K562 (cell line): ENCODE measurements at regions not wholly inside any gene's neighbourhood (a gene's known extent, or its start where the extent isn't known, plus 50 kb on each side); places are given as distances from the start of the nearest gene placed in this dataset.

ENCODE experiments used
- ATAC-seq: fragments of 200-7000 bp; cut with Tn5 transposase; 3 replicates; pipeline ENCODE4 v1.9.1; 2020; ENCODE audit warnings: moderate library complexity
- BruUV-seq: library from RNA; stranded (reverse); fragments of 400-500 nt; replicated peaks from 2 replicates; lab custom pipeline; 2021; lab: Mats Ljungman, UMichigan
- CTCF ChIA-PET: fragments of 300-600 bp; formaldehyde crosslinking; extraction: SDS; loops from one replicate; lab custom pipeline; 2021; ENCODE audit warnings: low intra/inter-chr PET ratio; lab: Yijun Ruan, JAX
- POLR2A ChIA-PET: fragments of 300-600, 350-650 bp; sonication (Branson Sonifier 250); formaldehyde crosslinking; extraction: SDS; loops from one replicate; lab custom pipeline; 2021; ENCODE audit warnings: antibody characterized with exemption, inconsistent platforms; lab: Yijun Ruan, JAX
- DNase-seq, 4 experiments: peaks; one replicate each; pipeline versions ENCODE4 v3.0.0 to v3.0.0-alpha.2; 2011 to 2018; ENCODE audit warnings: low spot score in 3 of 4, mixed read lengths in 3 of 4; ENCODE audit errors: extremely low read depth in 1 of 4
- FAIRE-seq: peaks from 2 replicates; lab custom pipeline; 2011; peaks lifted over from hg19 to GRCh38; lab: Jason Lieb, UNC
- H2AFZ ChIP-seq: 2 replicates; pipeline ENCODE4 v1.6.0; 2011; ENCODE audit warnings: low read depth, low read length, control low read depth, inconsistent platforms
- H3K27ac ChIP-seq: fragments of 200-600 bp; 3 replicates; pipeline ENCODE4 v1.8.0; 2011; ENCODE audit warnings: low read depth, mild to moderate bottlenecking, control low read depth, inconsistent platforms, low read length, moderate library complexity, mixed read lengths; ENCODE audit errors: extremely low read depth
- H3K27me3 ChIP-seq, 2 experiments: fragments of 300-600 bp in 1 of 2; 2 replicates in 1 of 2; 3 replicates in 1 of 2; pipeline versions ENCODE4 v1.6.0 to v1.8.0; 2011; ENCODE audit warnings: inconsistent platforms in 2 of 2, low read length in 2 of 2, mild to moderate bottlenecking in 1 of 2, mixed read lengths in 1 of 2, moderate library complexity in 1 of 2; ENCODE audit not compliant: control insufficient read depth in 2 of 2, insufficient read depth in 2 of 2
- H3K36me3 ChIP-seq: fragments of 300-600 bp; 3 replicates; pipeline ENCODE4 v1.8.0; 2011; ENCODE audit warnings: mild to moderate bottlenecking, low read length, inconsistent platforms; ENCODE audit not compliant: control insufficient read depth, insufficient read depth
- H3K4me1 ChIP-seq, 2 experiments: fragments of 200-600 bp in 1 of 2; replicated peaks in 1 of 2; 2 replicates in 1 of 2; 3 replicates in 1 of 2; pipeline versions ENCODE4 v1.5.1 to v1.8.0; 2011; ENCODE audit warnings: inconsistent platforms in 2 of 2, low read length in 2 of 2, mild to moderate bottlenecking in 1 of 2, mixed read lengths in 1 of 2, moderate library complexity in 1 of 2; ENCODE audit not compliant: control insufficient read depth in 2 of 2, insufficient read depth in 2 of 2
- H3K4me2 ChIP-seq: 2 replicates; pipeline ENCODE4 v1.6.1; 2011; ENCODE audit warnings: low read length, control low read depth, inconsistent platforms, mixed read lengths; ENCODE audit not compliant: insufficient read depth
- H3K4me3 ChIP-seq: fragments of 200-600 bp; sonication (generic), shearing (Covaris generic); 2 replicates; pipeline ENCODE4 v1.5.1; 2016; ENCODE audit warnings: control low read depth, inconsistent platforms
- H3K79me2 ChIP-seq: fragments of 200-600 bp; 3 replicates; pipeline ENCODE4 v1.8.0; 2011; ENCODE audit warnings: low read length, inconsistent platforms; ENCODE audit not compliant: control insufficient read depth, insufficient read depth
- H3K9ac ChIP-seq, 2 experiments: 2 replicates each; pipeline versions ENCODE4 v1.6.0 to v1.6.1; 2011; ENCODE audit warnings: low read depth in 2 of 2, low read length in 2 of 2, control low read depth in 1 of 2, inconsistent platforms in 1 of 2, mild to moderate bottlenecking in 1 of 2, mixed read lengths in 1 of 2; ENCODE audit not compliant: insufficient read depth in 1 of 2
- H3K9me1 ChIP-seq: one replicate; pipeline ENCODE4 v1.6.0; 2011; ENCODE audit warnings: inconsistent platforms, mild to moderate bottlenecking, low read length, moderate library complexity; ENCODE audit not compliant: control insufficient read depth, insufficient read depth
- H3K9me3 ChIP-seq: replicated peaks from 2 replicates; pipeline ENCODE4 v1.5.1; 2011; ENCODE audit warnings: low read depth, low read length, inconsistent platforms; ENCODE audit not compliant: control insufficient read depth, insufficient read depth
- H4K20me1 ChIP-seq: replicated peaks from 2 replicates; pipeline ENCODE4 v1.6.1; 2011; ENCODE audit warnings: low read length, inconsistent platforms, mixed read lengths; ENCODE audit not compliant: control insufficient read depth, insufficient read depth
- CBX8 ChIP-seq: fragments of 200-600 bp; sonication (generic); IDR thresholded peaks from 2 replicates; pipeline ENCODE4 v1.6.1; 2012; ENCODE audit warnings: borderline replicate concordance, mixed run types, low read depth, mild to moderate bottlenecking, moderate library complexity, mixed read lengths, low read length, control low read depth, inconsistent platforms; ENCODE audit not compliant: poor library complexity, severe bottlenecking; ENCODE audit errors: extremely low read depth
- KDM5B ChIP-seq: fragments of 200-600 bp; sonication (generic); IDR thresholded peaks from 2 replicates; pipeline ENCODE4 v1.6.1; 2012; ENCODE audit warnings: low read depth, mild to moderate bottlenecking, moderate library complexity, low read length, control low read depth, inconsistent platforms; ENCODE audit not compliant: insufficient replicate concordance
- STAT5B ChIP-seq: fragments of 250-450 bp; sonication (Bioruptor Pico); IDR thresholded peaks from 2 replicates; pipeline ENCODE4 v1.8.0; 2021; ENCODE audit warnings: mild to moderate bottlenecking, inconsistent platforms
- WGBS: fragments of 100-300 bp; shearing (Covaris generic); methylation state at CpG from one replicate; pipeline ENCODE4 v1.1.6; 2016; ENCODE audit warnings: low coverage, mixed read lengths; ENCODE audit not compliant: insufficient coverage; ENCODE audit errors: missing lambda C conversion rate; 5-methylcytosine and 5-hydroxymethylcytosine counted together
- in situ Hi-C: fragments of 300-500 bp; cut with MboI; formaldehyde crosslinking; loops from 4 replicates; pipeline ENCODE4 v1.15.0; 2018; ENCODE audit warnings: inconsistent platforms, mixed read lengths
- intact Hi-C: fragments of 100-400 bp; cut with micrococcal nuclease; formaldehyde crosslinking; loops from 2 replicates; pipeline ENCODE4 v1.14.2; 2022
- TF ChIP-seq, protein P1 (sequence below): fragments of 250-450 bp; sonication (Bioruptor Pico); IDR thresholded peaks from 2 replicates; pipeline ENCODE4 v1.9.0; 2021; ENCODE audit warnings: mild to moderate bottlenecking
- TF ChIP-seq, protein P2 (sequence below), 3 experiments: fragments of 200-800 bp in 1 of 3; fragments of 250-450 bp in 1 of 3; fragments of 450-650 bp in 1 of 3; sonication (Bioruptor Pico) in 1 of 3; sonication (Bioruptor generic) in 1 of 3; formaldehyde crosslinking in 1 of 3; IDR thresholded peaks; 2 replicates each; pipeline versions ENCODE4 v1.6.1 to v1.8.0; 2016 to 2022; ENCODE audit warnings: mild to moderate bottlenecking in 2 of 3, missing genetic modification characterization in 2 of 3, missing compliant biosample characterization in 1 of 3, moderate library complexity in 1 of 3

DNA sequence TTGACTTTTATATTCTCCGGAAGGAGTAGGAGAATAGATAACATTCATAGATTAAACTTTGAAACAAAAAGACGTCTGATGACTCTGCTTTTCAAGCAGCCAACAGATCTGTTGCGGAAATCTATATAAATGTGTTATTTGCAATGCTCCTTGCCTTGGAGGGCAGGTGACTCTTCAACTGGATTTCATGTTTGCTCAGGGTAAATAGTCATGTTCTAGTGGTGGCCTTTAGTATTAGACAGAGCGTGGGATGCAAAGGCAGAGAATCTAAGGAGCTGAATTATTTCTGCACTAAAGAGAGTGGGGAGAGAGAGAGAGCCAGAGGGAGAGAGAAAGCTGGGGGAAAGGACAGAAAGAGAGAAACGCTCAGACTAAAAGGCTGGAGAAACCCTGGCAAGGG is 454.3 kb downstream of the AJAP1 start:
- H3K9me1 ChIP-seq, result no peaks in the 10 kb centered on the region
- no peaks in the 10 kb centered on the region for H3K27me3 ChIP-seq
- ATAC-seq (no peak), DNase-seq (no peak), FAIRE-seq (no peak)
- in situ Hi-C loops, result no loop called here
- H3K4me1 ChIP-seq, result no peaks in the 10 kb centered on the region
- ChIA-PET POLR2A (no interaction called here), CTCF (no interaction called here)
- H3K36me3 ChIP-seq, result no peaks in the 10 kb centered on the region
- no peak overlapping the region for H2AFZ ChIP-seq
- intact Hi-C loops, result no loop called here
- H4K20me1 ChIP-seq, result no peaks in the 10 kb centered on the region
- H3K4me3 ChIP-seq, result no peak overlapping the region
- WGBS, result 2% methylated on average over 5 of the region's 5 CpGs
- no peak overlapping the region for H3K9ac ChIP-seq
- no peaks in the 10 kb centered on the region; the same call in 1 of the 2 replicates for H3K9me3 ChIP-seq
- TF ChIP-seq STAT5B (CRISPR knock-in tag) (no peak), CBX8 (no peak), KDM5B (no peak)
- TF ChIP-seq, protein P1, sequence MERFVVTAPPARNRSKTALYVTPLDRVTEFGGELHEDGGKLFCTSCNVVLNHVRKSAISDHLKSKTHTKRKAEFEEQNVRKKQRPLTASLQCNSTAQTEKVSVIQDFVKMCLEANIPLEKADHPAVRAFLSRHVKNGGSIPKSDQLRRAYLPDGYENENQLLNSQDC (CRISPR knock-in tag), result no peak
- TF ChIP-seq, protein P2, sequence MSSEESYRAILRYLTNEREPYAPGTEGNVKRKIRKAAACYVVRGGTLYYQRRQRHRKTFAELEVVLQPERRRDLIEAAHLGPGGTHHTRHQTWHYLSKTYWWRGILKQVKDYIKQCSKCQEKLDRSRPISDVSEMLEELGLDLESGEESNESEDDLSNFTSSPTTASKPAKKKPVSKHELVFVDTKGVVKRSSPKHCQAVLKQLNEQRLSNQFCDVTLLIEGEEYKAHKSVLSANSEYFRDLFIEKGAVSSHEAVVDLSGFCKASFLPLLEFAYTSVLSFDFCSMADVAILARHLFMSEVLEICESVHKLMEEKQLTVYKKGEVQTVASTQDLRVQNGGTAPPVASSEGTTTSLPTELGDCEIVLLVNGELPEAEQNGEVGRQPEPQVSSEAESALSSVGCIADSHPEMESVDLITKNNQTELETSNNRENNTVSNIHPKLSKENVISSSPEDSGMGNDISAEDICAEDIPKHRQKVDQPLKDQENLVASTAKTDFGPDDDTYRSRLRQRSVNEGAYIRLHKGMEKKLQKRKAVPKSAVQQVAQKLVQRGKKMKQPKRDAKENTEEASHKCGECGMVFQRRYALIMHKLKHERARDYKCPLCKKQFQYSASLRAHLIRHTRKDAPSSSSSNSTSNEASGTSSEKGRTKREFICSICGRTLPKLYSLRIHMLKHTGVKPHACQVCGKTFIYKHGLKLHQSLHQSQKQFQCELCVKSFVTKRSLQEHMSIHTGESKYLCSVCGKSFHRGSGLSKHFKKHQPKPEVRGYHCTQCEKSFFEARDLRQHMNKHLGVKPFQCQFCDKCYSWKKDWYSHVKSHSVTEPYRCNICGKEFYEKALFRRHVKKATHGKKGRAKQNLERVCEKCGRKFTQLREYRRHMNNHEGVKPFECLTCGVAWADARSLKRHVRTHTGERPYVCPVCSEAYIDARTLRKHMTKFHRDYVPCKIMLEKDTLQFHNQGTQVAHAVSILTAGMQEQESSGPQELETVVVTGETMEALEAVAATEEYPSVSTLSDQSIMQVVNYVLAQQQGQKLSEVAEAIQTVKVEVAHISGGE (CRISPR knock-in tag; IDR thresholded peaks at IDR 0.05), result no peak
- H3K4me2 ChIP-seq, result no peak overlapping the region
- no peak overlapping the region for H3K27ac ChIP-seq
- no peaks in the 10 kb centered on the region for H3K79me2 ChIP-seq
- no TSS peak for BruUV-seq
